ENCODE measurements at regions not wholly inside any gene's neighbourhood (a gene's known extent, or its start where the extent isn't known, plus 50 kb on each side); places are given as distances from the start of the nearest gene placed in this dataset.
"Not testable (repeated sequence)": the region's sequence is repeated elsewhere in the genome, so short reads cannot be mapped to it uniquely, and the experiment has no call there.

DNA sequence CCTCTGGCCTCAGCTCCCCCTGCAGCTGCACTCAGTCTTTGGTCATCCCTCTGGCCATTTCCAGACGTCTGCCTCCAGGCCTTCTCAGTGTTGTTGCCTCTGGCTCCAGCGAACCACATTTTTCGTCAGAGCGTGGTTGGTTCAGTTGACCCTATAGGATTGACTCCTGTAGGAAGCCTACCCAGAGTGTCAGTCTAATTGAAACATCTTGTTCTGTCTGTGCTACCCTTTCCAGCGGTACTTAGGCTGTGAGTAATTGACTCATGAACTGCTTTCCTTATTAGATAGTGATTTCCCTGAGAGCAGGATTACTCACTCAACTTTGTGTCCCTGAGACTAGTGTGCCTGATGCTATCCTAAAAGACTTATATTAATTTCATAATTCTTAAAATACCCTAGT lies 373.2 kb downstream of the ATP23 start:
- DNase-seq = no peak

DNA sequence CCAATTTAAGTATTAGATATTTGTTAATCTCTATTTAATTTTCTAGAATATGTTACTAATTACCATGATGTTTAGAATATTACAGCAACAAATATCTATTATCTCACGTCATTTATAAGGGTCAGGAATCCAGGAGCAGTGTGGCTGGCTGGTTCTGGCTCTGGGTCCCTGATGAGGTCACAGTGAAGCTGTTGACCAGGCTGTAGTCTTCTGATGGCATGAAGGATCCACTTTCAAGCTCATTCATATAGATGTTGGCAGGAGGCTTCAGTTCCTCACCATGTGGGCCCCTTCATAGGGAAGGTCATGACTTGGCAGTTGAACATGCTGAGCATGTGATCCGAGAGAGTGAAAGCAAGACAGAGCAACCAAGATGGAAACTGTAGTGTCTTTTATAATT lies 375.6 kb downstream of the ATP23 start:
- DNase-seq = no peak

- peak; percentile 12 for DNase-seq
Observed at GRCh38 chr12:58321414-58321813, 380.0 kb downstream of the ATP23 start.

GRCh38 chr12:58323676-58324075 lies 382.3 kb downstream of the ATP23 start:
- DNase-seq = no peak

GRCh38 chr12:58325561-58325960 lies 384.2 kb downstream of the ATP23 start:
- no peak for DNase-seq

GRCh38 chr12:58326534-58326933 lies 385.2 kb downstream of the ATP23 start:
- no peak for DNase-seq

DNA sequence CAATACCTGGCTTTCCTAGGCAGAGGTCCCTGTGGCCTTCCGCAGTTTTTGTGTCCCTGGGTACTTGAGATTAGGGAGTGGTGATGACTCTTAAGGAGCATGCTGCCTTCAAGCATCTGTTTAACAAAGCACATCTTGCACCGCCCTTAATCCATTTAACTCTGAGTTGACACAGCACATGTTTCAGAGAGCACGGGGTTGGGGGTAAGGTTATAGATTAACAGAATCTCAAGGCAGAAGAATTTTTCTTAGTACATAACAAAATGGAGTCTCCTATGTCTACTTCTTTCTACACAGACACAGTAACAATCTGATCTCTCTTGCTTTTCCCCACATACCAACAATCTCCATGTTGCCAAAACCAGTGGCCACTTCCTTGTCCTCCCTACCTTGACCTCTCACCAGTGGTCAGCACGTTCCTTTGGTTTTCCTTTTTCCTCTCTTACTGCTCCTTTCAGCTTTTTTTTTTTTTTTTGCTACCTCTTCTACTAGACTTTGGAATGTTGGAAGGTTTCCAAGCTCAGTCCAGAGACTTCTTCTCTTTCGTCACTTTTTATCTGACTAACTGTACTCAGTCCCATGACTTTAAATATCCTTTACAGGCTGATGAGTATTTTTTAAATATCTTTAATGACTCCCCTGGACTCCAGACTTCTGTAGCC lies 395.3 kb downstream of the ATP23 start:
- DNase-seq = not testable (repeated sequence)

GRCh38 chr12:58337539-58337938 lies 396.2 kb downstream of the ATP23 start:
- DNase-seq = peak; percentile 24

DNA sequence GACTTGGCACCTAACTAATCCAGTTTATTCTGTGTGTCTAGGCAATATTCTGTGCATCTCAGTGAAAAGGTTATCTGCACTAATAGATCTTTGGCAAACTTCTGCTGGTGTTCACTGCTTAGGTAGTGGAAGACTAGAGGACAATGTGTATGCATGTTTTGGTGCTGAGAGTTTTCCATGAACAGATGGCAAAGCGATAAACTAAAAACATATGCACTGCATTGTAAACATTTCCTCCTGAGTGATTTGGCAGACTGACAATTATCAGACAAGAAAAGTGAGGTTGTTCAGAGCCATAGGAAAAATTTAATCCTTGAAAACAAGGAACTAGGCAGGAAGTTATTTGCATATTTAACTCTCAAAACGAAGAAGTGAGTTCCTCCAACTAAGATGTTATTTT lies 400.4 kb downstream of the ATP23 start:
- DNase-seq = no peak

GRCh38 chr12:58342736-58343135 lies 401.4 kb downstream of the ATP23 start:
- no peak for DNase-seq

GRCh38 chr12:58346032-58346632 lies 404.8 kb downstream of the ATP23 start:
- peak; percentile 49 for DNase-seq

DNA sequence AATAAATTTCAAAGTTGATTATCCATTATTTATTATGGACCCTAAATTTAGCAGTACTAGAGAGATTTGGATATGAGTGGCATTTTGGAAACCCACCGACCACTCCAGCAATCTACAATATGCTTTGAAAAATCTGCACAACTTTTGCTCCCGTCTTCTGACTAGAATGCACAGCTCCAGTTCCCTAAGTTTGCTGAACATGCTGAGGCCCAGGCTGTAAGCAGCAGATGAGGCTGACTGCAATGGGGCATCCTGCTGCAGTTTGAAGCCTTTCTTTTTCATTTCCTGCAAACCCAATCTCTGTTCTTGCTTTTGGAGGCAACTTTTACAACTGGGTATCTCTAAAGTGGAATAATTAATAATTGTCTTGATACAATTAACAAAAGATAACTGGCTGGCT lies 405.8 kb downstream of the ATP23 start:
- no peak for DNase-seq

DNA sequence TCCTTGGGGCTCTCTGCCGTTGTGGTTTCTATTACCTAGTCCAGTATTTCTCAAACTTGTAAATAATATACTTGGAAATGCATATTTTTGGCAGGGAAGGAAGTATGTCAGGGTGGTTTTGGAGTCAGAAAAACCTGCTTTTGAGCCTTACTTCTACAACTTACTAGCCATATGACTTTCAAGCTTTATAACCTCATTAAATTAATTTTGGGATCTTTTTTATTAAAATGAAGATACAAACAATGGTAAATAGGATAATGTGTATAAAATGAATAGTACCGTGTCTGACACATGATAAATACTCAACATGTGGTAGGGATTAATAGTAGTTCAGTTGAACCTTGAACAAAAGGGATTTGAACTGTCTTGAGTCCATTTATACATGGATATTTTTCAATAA lies 406.3 kb downstream of the ATP23 start:
- no peak for DNase-seq

DNA sequence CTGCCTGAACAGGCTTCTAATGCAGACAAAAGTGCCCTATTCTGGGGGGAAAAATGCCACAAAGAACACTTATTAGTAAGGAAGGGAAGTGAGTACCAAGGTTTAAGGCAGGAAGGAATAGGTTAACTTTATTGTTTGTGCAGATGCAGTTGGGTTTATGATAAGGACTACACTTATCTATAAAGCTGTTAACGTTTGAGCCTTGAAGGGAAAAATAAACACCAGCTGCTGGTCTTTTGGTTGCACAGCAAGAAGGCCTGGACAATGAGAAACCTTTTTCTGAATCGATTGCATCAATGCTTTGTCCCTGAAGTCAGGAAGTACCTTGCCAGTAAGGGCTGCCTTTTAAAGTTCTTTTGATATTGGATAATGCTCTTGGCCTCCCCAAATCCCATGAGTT lies 407.8 kb downstream of the ATP23 start:
- no peak for DNase-seq

DNA sequence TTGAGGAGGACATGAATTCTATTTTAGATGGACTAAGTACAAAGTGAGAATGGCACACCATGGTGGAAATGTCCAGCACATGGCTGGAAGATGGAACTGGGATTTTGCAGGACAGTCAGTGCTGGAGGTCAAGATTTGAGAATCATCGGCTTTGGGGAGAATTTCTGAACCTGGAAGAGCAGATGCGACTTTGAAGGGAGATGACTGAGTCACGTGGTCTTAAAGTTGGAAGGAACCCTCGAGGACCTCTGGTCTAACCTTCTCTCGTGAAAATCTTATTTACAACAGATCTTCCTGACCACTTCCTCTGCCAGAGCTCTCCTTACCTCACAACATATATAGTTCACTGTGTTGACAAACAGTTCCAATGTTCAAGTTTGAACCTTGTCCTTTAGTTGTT lies 415.4 kb downstream of the ATP23 start:
- DNase-seq = no peak

GRCh38 chr12:58357511-58357910 lies 416.1 kb downstream of the ATP23 start:
- no peak for DNase-seq

- no peak for DNase-seq
Observed at GRCh38 chr12:58358369-58358768, 417.0 kb downstream of the ATP23 start.

DNA sequence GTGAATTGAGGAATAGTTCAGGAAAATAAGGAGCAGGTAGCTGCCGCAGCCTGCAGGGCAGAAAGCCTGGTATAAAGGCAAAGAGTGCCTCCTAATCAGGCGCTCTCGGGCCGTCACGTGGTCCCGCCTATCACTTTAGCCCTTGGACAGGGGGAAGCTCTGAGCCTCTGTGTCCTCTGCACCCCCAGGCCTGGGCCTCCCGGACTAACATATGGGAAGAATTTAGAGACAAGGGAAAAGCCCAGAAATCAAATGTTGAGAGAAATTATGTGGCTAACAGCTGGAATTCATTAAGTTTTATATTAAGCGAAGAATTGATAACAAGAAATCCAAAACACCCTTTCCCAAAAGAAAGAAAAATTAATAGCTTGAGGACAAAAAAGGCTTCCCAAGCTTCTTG lies 417.7 kb downstream of the ATP23 start:
- no peak for DNase-seq

DNA sequence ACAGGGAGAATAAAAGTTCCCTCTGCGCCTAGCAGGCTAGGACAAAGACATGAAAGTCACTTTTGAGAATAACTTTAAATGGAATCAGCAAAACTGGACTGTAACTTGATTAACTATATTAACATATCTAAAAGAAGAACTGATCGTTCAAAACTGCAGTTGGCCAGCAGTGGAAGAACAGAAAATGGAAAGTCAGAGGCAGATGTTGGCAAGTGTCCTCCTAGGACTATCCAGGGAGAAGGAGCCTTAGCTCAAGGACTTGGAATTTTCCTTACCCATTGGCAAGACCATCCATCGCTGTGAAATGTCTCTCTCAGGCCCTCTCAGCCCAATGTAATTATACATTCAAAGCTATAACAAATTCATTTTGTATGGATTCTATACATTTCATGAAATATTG lies 419.7 kb downstream of the ATP23 start:
- DNase-seq = no peak

GRCh38 chr12:58363971-58364370 lies 422.6 kb downstream of the ATP23 start:
- no peak for DNase-seq

GRCh38 chr12:58364389-58365086 lies 423.2 kb downstream of the ATP23 start:
- DNase-seq = no peak

DNA sequence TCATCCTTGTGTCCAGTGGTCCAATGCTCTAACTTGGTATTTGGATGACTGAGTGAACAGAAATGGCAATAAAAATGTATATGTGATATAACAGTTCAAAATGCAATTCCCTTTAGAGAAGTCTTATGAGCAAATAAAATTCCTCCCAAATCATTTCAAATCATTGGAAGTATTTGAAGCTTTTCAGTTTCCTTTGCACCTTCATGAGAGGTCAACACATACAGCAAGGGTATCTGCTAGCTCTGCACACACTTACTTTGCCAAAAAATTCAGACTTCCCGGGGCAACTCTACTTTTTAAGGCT lies 423.7 kb downstream of the ATP23 start:
- no peak for DNase-seq

DNA sequence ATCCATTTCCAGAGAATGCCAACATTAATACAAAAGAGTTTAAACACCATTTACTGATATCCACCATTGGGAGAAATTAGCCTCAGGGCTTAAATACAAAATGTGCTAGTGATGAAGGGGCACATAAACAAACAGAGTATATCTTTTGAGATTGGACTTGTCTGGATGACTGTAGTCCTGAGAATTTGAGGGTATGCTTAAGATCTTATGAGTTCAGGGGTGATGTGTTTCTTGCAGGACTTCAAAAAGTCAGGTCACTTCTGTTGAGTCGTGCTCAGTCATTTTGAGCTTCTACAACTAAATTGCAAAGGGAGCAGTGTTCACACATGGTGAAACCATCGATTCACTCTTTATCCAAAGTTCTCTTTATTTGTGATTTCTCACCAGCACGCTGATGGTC lies 425.7 kb downstream of the ATP23 start:
- DNase-seq = no peak

DNA sequence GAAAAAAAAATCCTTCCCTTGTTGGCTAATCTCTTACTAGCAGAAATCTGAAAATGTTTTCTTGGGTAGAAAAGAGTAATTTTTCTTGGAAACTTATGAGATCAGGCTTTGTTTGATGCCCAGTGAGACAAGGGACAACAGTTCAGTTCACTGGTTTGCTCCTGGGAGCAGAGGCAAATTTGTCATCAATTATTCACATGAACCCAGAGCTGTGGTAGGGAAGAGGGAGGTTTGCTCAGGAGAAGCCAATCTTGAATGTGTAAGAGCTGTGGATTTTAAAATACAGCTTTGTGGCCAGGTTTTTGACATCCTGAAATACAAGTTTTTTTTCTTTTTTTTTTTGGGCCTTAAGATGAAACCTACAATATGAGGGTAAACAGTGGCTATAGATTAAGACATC lies 426.6 kb downstream of the ATP23 start:
- DNase-seq = no peak

DNA sequence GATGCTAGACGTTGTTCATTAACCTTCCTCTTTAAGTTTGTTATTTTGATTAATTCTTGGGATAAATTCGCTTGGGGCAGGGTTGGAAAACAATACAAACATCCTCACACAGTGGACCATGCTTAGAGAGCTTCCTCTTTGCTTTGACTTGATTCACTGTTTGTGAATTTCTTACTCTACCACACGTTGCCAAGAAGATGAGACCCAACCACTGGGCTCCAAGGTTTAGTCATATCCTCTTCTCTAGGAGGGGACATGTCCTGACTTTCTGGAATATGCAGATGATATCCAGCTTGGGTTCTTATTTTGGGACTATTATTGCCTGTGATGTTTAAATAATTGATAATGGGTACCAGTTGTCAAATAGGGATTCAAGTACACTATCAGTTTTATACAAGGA lies 428.2 kb downstream of the ATP23 start:
- DNase-seq = no peak

Measured in suppressor macrophage treated with lipopolysaccharide for 4 hours (primary cell).